CD4-positive, alpha-beta T cell (primary cell): ENCODE measurements at regions not wholly inside any gene's neighbourhood (a gene's known extent, or its start where the extent isn't known, plus 50 kb on each side); places are given as distances from the start of the nearest gene placed in this dataset.

Experiments
- ATAC-seq: fragments of 200-7000 bp; cut with Tn5 transposase; one replicate; pipeline ENCODE4 v1.10.0; 2022; ENCODE audit warnings: mild to moderate bottlenecking; ENCODE audit not compliant: poor library complexity
- CTCF ChIA-PET: fragments of 350-600 bp; sonication (Branson Sonifier 250); formaldehyde crosslinking; loops from one replicate; lab custom pipeline; 2021; ENCODE audit warnings: antibody characterized with exemption, inconsistent platforms; lab: Charles Lee
- POLR2A ChIA-PET: fragments of 350-600 bp; sonication (Branson Sonifier 250); formaldehyde crosslinking; loops from one replicate; lab custom pipeline; 2021; ENCODE audit warnings: antibody characterized with exemption, inconsistent platforms; lab: Charles Lee
- DNase-seq, 14 experiments: peaks; one replicate each; pipeline ENCODE4 v3.0.0-alpha.2; 2013 to 2020; ENCODE audit warnings: mixed read lengths in 2 of 14
- H3K27ac ChIP-seq, 2 donors: one replicate each; pipeline versions ENCODE4 v1.5.1 to v1.7.0; 2013; ENCODE audit warnings: low read length in 2 of 2, low read depth in 1 of 2, mild to moderate bottlenecking in 1 of 2
- H3K27me3 ChIP-seq, 2 experiments: 1 replicate in 1 of 2; 2 replicates in 1 of 2; pipeline versions ENCODE4 v1.6.1 to v1.7.0; 2013; ENCODE audit warnings: low read length in 2 of 2, control low read depth in 1 of 2, mild to moderate bottlenecking in 1 of 2, moderate library complexity in 1 of 2; ENCODE audit not compliant: insufficient read depth in 2 of 2, control insufficient read depth in 1 of 2
- H3K36me3 ChIP-seq: one replicate; pipeline ENCODE4 v1.6.1; 2013; ENCODE audit warnings: low read length, control low read depth; ENCODE audit not compliant: insufficient read depth
- H3K4me1 ChIP-seq: one replicate; pipeline ENCODE4 v1.6.1; 2013; ENCODE audit warnings: low read length, control low read depth; ENCODE audit not compliant: insufficient read depth
- H3K4me3 ChIP-seq: one replicate; pipeline ENCODE4 v1.5.1; 2013; ENCODE audit warnings: mild to moderate bottlenecking, low read length, moderate library complexity
- H3K9me3 ChIP-seq, 2 experiments: 1 replicate in 1 of 2; 2 replicates in 1 of 2; pipeline versions ENCODE4 v1.6.1 to v1.7.0; 2013; ENCODE audit warnings: low read length in 2 of 2, mild to moderate bottlenecking in 2 of 2, control low read depth in 1 of 2, moderate library complexity in 1 of 2; ENCODE audit not compliant: control insufficient read depth in 1 of 2, insufficient read depth in 1 of 2
- H3K27ac Mint-ChIP-seq: one replicate; pipeline ENCODE4 v1.8.0; 2020; ENCODE audit warnings: mixed read lengths
- H3K27me3 Mint-ChIP-seq: one replicate; pipeline ENCODE4 v1.8.0; 2021; ENCODE audit warnings: mixed read lengths
- H3K36me3 Mint-ChIP-seq: one replicate; pipeline ENCODE4 v1.8.0; 2021; ENCODE audit warnings: low read depth, mixed read lengths
- H3K4me1 Mint-ChIP-seq: one replicate; pipeline ENCODE4 v1.8.0; 2021; ENCODE audit warnings: low read depth, mixed read lengths
- H3K4me3 Mint-ChIP-seq: one replicate; pipeline ENCODE4 v1.8.0; 2020; ENCODE audit warnings: mild to moderate bottlenecking, mixed read lengths
- H3K9me3 Mint-ChIP-seq: one replicate; pipeline ENCODE4 v1.8.0; 2020; ENCODE audit warnings: mixed read lengths
- intact Hi-C, 2 experiments: fragments of 100-400 bp; cut with DNase I in 1 of 2; cut with micrococcal nuclease in 1 of 2; formaldehyde crosslinking; loops; one replicate each; pipeline versions ENCODE4 v1.15.1 to v1.9.0; 2023 to 2025; cut with DNase I, micrococcal nuclease
- TF ChIP-seq, protein P1 (sequence below): fragments of 200-600 bp; IDR thresholded peaks from one replicate; pipeline ENCODE4 v1.8.0; 2022; ENCODE audit warnings: antibody characterized with exemption, mild to moderate bottlenecking

DNA sequence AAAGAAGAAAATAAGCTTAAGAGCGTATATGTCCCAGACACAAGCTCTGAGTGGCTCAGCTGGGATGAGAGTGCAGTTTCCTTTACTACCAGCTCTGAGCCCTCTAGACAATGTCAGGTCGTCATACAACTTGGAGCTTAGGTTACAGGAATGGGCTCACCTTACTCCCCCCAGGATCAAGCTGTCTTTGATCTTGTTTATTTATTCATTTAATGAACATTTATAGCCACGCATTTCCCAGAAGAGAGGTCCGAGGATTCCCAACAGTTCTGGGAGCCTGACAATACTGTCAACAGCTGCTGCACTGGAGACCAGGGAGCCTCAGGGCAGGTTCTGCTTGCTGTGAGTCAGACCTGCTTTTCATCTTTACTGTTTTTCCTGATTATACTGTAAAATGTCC, 378.9 kb downstream of the PLPP3 start:
- POLR2A ChIA-PET = no interaction called here
- no peaks in the 10 kb centered on the region for H3K27me3 ChIP-seq
- no peaks in the 10 kb centered on the region for H3K9me3 ChIP-seq
- no peaks in the 10 kb centered on the region for H3K27me3 Mint-ChIP-seq
- intact Hi-C loops = no loop called here
- no peak overlapping the region for H3K4me3 ChIP-seq
- no peak overlapping the region for H3K27ac Mint-ChIP-seq
- H3K4me1 ChIP-seq = no peaks in the 10 kb centered on the region
- no peaks in the 10 kb centered on the region for H3K36me3 ChIP-seq
- no peaks in the 10 kb centered on the region for H3K9me3 Mint-ChIP-seq
- no peak for ATAC-seq
- H3K4me1 Mint-ChIP-seq = no peaks in the 10 kb centered on the region
- no peak overlapping the region for H3K27ac ChIP-seq
- TF ChIP-seq, protein P1, sequence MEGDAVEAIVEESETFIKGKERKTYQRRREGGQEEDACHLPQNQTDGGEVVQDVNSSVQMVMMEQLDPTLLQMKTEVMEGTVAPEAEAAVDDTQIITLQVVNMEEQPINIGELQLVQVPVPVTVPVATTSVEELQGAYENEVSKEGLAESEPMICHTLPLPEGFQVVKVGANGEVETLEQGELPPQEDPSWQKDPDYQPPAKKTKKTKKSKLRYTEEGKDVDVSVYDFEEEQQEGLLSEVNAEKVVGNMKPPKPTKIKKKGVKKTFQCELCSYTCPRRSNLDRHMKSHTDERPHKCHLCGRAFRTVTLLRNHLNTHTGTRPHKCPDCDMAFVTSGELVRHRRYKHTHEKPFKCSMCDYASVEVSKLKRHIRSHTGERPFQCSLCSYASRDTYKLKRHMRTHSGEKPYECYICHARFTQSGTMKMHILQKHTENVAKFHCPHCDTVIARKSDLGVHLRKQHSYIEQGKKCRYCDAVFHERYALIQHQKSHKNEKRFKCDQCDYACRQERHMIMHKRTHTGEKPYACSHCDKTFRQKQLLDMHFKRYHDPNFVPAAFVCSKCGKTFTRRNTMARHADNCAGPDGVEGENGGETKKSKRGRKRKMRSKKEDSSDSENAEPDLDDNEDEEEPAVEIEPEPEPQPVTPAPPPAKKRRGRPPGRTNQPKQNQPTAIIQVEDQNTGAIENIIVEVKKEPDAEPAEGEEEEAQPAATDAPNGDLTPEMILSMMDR = no peak
- CTCF ChIA-PET = no interaction called here
- H3K4me3 Mint-ChIP-seq = no peak overlapping the region
- DNase-seq = no peak
- H3K36me3 Mint-ChIP-seq = no peaks in the 10 kb centered on the region

DNA sequence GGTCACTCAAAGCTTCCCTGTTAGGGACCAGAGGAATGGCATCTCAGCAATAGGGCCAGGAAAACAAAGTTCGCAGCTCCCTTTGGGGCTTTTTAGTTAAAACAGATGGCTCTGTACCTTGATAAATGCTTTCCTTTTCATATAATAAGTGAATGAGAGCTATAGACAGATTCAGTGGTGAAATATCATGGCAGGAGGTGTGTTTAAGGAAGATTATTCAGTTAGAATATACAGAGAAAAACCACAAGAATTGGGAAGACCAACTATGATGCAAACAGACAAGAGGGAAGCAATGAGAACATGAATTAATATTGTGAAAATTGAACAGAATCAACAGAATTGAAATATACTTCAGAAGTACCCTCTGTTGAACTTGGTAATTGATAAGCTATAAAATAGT, 379.4 kb downstream of the PLPP3 start:
- Histone ChIP-seq H3K36me3 (no peaks in the 10 kb centered on the region), H3K4me1 (no peaks in the 10 kb centered on the region), H3K27me3 (no peaks in the 10 kb centered on the region), H3K4me3 (no peak overlapping the region), H3K27ac (no peak overlapping the region), H3K9me3 (no peaks in the 10 kb centered on the region)
- Mint-ChIP-seq H3K4me1 (no peaks in the 10 kb centered on the region), H3K27ac (no peak overlapping the region), H3K9me3 (no peaks in the 10 kb centered on the region), H3K27me3 (no peaks in the 10 kb centered on the region), H3K4me3 (no peak overlapping the region), H3K36me3 (no peaks in the 10 kb centered on the region)
- ChIA-PET POLR2A (no interaction called here), CTCF (no interaction called here)
- DNase-seq (no peak), ATAC-seq (no peak)
- intact Hi-C loops = no loop called here
- TF ChIP-seq, protein P1 = no peak

DNA sequence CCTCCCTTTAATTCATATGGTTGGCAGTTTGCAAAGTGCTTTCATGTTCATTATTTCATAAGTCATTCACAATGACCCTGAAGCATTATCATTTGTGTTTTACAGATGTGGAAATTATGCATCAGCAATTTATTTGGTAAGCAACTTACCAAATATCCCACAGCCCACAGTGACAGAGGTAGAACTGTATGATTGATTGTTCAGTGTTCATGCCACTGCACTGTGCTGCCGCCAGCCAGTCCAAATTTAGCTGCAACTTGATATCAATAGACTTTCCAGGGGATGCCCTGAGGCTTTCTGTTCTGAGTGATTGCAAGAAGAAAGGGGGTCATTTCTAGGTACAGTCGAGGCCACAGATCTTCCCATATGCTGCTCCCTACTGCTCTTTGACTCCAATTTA, 380.3 kb downstream of the PLPP3 start:
- DNase-seq (no peak), ATAC-seq (no peak)
- H3K4me1 Mint-ChIP-seq = no peaks in the 10 kb centered on the region
- H3K27me3 Mint-ChIP-seq = no peaks in the 10 kb centered on the region
- TF ChIP-seq, protein P1 = no peak
- intact Hi-C loops = no loop called here
- H3K36me3 ChIP-seq = no peaks in the 10 kb centered on the region
- ChIA-PET POLR2A (no interaction called here), CTCF (no interaction called here)
- H3K27ac Mint-ChIP-seq = no peak overlapping the region
- no peaks in the 10 kb centered on the region for H3K27me3 ChIP-seq
- H3K9me3 ChIP-seq = no peaks in the 10 kb centered on the region
- no peaks in the 10 kb centered on the region for H3K9me3 Mint-ChIP-seq
- H3K36me3 Mint-ChIP-seq = no peaks in the 10 kb centered on the region
- H3K27ac ChIP-seq = no peak overlapping the region
- no peak overlapping the region for H3K4me3 Mint-ChIP-seq
- H3K4me3 ChIP-seq = no peak overlapping the region
- no peaks in the 10 kb centered on the region for H3K4me1 ChIP-seq
